ENCODE measurements at regions not wholly inside any gene's neighbourhood (a gene's known extent, or its start where the extent isn't known, plus 50 kb on each side); places are given as distances from the start of the nearest gene placed in this dataset.
"Not testable (repeated sequence)": the region's sequence is repeated elsewhere in the genome, so short reads cannot be mapped to it uniquely, and the experiment has no call there.

GRCh38 chr12:5272018-5272785 lies 159.7 kb upstream of the NTF3 start:
- Histone ChIP-seq H3K27ac (ENCODE audit: low read length) (no peak overlapping the region), H3K4me1 (ENCODE audit: control insufficient read depth, insufficient read depth, low read length) (no peaks in the 10 kb centered on the region), H3K36me3 (ENCODE audit: control insufficient read depth, insufficient read depth, low read length) (no peaks in the 10 kb centered on the region), H3K9me3 (ENCODE audit: control insufficient read depth, insufficient read depth, low read length) (no peaks in the 10 kb centered on the region), H3K4me3 (ENCODE audit: low read length) (no peak overlapping the region), H3K27me3 (ENCODE audit: control insufficient read depth, insufficient read depth, low read length) (no peaks in the 10 kb centered on the region)
- no peak for DNase-seq (ENCODE audit: low read depth, low spot score)
- WGBS (ENCODE audit: insufficient coverage, insufficient read length) = no CpG with 5 or more reads among the region's 6 CpGs

- Histone ChIP-seq H3K27ac (ENCODE audit: low read length) (no peak overlapping the region), H3K36me3 (ENCODE audit: control insufficient read depth, insufficient read depth, low read length) (no peaks in the 10 kb centered on the region), H3K4me3 (ENCODE audit: low read length) (no peak overlapping the region), H3K27me3 (ENCODE audit: control insufficient read depth, insufficient read depth, low read length) (no peaks in the 10 kb centered on the region), H3K9me3 (ENCODE audit: control insufficient read depth, insufficient read depth, low read length) (no peaks in the 10 kb centered on the region), H3K4me1 (ENCODE audit: control insufficient read depth, insufficient read depth, low read length) (no peaks in the 10 kb centered on the region)
- no peak for DNase-seq (ENCODE audit: low read depth, low spot score)
- WGBS (ENCODE audit: insufficient coverage, insufficient read length) = no CpG with 5 or more reads among the region's 8 CpGs
Observed at GRCh38 chr12:5273709-5274108, 158.2 kb upstream of the NTF3 start.

GRCh38 chr12:5276327-5276880 lies 155.5 kb upstream of the NTF3 start:
- no CpG with 5 or more reads among the region's 4 CpGs for WGBS (ENCODE audit: insufficient coverage, insufficient read length)
- Histone ChIP-seq H3K36me3 (ENCODE audit: control insufficient read depth, insufficient read depth, low read length) (0 out of 2 replicates have a peak, but pooled peaks cover 4% of the 10 kb centered on the region), H3K27me3 (ENCODE audit: control insufficient read depth, insufficient read depth, low read length) (no peaks in the 10 kb centered on the region), H3K4me1 (ENCODE audit: control insufficient read depth, insufficient read depth, low read length) (no peaks in the 10 kb centered on the region), H3K4me3 (ENCODE audit: low read length) (no peak overlapping the region), H3K27ac (ENCODE audit: low read length) (no peak overlapping the region), H3K9me3 (ENCODE audit: control insufficient read depth, insufficient read depth, low read length) (no peaks in the 10 kb centered on the region)
- no peak for DNase-seq (ENCODE audit: low read depth, low spot score)

- Histone ChIP-seq H3K36me3 (ENCODE audit: control insufficient read depth, insufficient read depth, low read length) (0 out of 2 replicates have a peak, but pooled peaks cover 4% of the 10 kb centered on the region), H3K9me3 (ENCODE audit: control insufficient read depth, insufficient read depth, low read length) (no peaks in the 10 kb centered on the region), H3K27ac (ENCODE audit: low read length) (no peak overlapping the region), H3K27me3 (ENCODE audit: control insufficient read depth, insufficient read depth, low read length) (no peaks in the 10 kb centered on the region), H3K4me1 (ENCODE audit: control insufficient read depth, insufficient read depth, low read length) (no peaks in the 10 kb centered on the region), H3K4me3 (ENCODE audit: low read length) (no peak overlapping the region)
- no CpG with 5 or more reads among the region's 5 CpGs for WGBS (ENCODE audit: insufficient coverage, insufficient read length)
- DNase-seq (ENCODE audit: low read depth, low spot score) = no peak
Observed at GRCh38 chr12:5280086-5280485, 151.8 kb upstream of the NTF3 start.

- not testable (repeated sequence) for H3K27me3 ChIP-seq (ENCODE audit: control insufficient read depth, insufficient read depth, low read length); H3K4me1 ChIP-seq (ENCODE audit: control insufficient read depth, insufficient read depth, low read length); H3K9me3 ChIP-seq (ENCODE audit: control insufficient read depth, insufficient read depth, low read length); H3K27ac ChIP-seq (ENCODE audit: low read length); H3K36me3 ChIP-seq (ENCODE audit: control insufficient read depth, insufficient read depth, low read length); DNase-seq (ENCODE audit: low read depth, low spot score); H3K4me3 ChIP-seq (ENCODE audit: low read length)
- WGBS (ENCODE audit: insufficient coverage, insufficient read length) = no CpG with 5 or more reads among the region's 21 CpGs
Observed at GRCh38 chr12:5290368-5290767, 141.5 kb upstream of the NTF3 start.

GRCh38 chr12:5292651-5293050 lies 139.3 kb upstream of the NTF3 start:
- WGBS (ENCODE audit: insufficient coverage, insufficient read length) = no CpG with 5 or more reads among the region's 5 CpGs

GRCh38 chr12:5293773-5294172 lies 138.1 kb upstream of the NTF3 start:
- Histone ChIP-seq H3K27ac (ENCODE audit: low read length) (no peak overlapping the region), H3K9me3 (ENCODE audit: control insufficient read depth, insufficient read depth, low read length) (no peaks in the 10 kb centered on the region), H3K27me3 (ENCODE audit: control insufficient read depth, insufficient read depth, low read length) (no peaks in the 10 kb centered on the region), H3K4me3 (ENCODE audit: low read length) (no peak overlapping the region), H3K36me3 (ENCODE audit: control insufficient read depth, insufficient read depth, low read length) (no peaks in the 10 kb centered on the region), H3K4me1 (ENCODE audit: control insufficient read depth, insufficient read depth, low read length) (0 out of 2 replicates have a peak, but pooled peaks cover 2% of the 10 kb centered on the region)
- DNase-seq (ENCODE audit: low read depth, low spot score) = no peak
- WGBS (ENCODE audit: insufficient coverage, insufficient read length) = no CpG with 5 or more reads among the region's 2 CpGs

More at GRCh38 chr12:5292651-5293050, 139.3 kb upstream of the NTF3 start:
- 0 out of 2 replicates have a peak, but pooled peaks cover 1% of the 10 kb centered on the region for H3K4me1 ChIP-seq (ENCODE audit: control insufficient read depth, insufficient read depth, low read length)
- no peak overlapping the region for H3K4me3 ChIP-seq (ENCODE audit: low read length)
- no peaks in the 10 kb centered on the region for H3K36me3 ChIP-seq (ENCODE audit: control insufficient read depth, insufficient read depth, low read length)
- H3K9me3 ChIP-seq (ENCODE audit: control insufficient read depth, insufficient read depth, low read length) = no peaks in the 10 kb centered on the region
- DNase-seq (ENCODE audit: low read depth, low spot score) = no peak
- no peaks in the 10 kb centered on the region for H3K27me3 ChIP-seq (ENCODE audit: control insufficient read depth, insufficient read depth, low read length)
- no peak overlapping the region for H3K27ac ChIP-seq (ENCODE audit: low read length)

- H3K27me3 ChIP-seq (ENCODE audit: control insufficient read depth, insufficient read depth, low read length) = no peaks in the 10 kb centered on the region
- H3K9me3 ChIP-seq (ENCODE audit: control insufficient read depth, insufficient read depth, low read length) = no peaks in the 10 kb centered on the region
- no peaks in the 10 kb centered on the region for H3K36me3 ChIP-seq (ENCODE audit: control insufficient read depth, insufficient read depth, low read length)
- no peak overlapping the region for H3K27ac ChIP-seq (ENCODE audit: low read length)
- no peak for DNase-seq (ENCODE audit: low read depth, low spot score)
- no peak overlapping the region for H3K4me3 ChIP-seq (ENCODE audit: low read length)
- 0 out of 2 replicates have a peak, but pooled peaks cover 2% of the 10 kb centered on the region for H3K4me1 ChIP-seq (ENCODE audit: control insufficient read depth, insufficient read depth, low read length)
- WGBS (ENCODE audit: insufficient coverage, insufficient read length) = no CpG with 5 or more reads among the region's 11 CpGs
Observed at GRCh38 chr12:5294274-5295070, 137.4 kb upstream of the NTF3 start.

- no peak overlapping the region for H3K4me3 ChIP-seq (ENCODE audit: low read length)
- DNase-seq (ENCODE audit: low read depth, low spot score) = no peak
- no peaks in the 10 kb centered on the region for H3K27me3 ChIP-seq (ENCODE audit: control insufficient read depth, insufficient read depth, low read length)
- H3K36me3 ChIP-seq (ENCODE audit: control insufficient read depth, insufficient read depth, low read length) = no peaks in the 10 kb centered on the region
- H3K9me3 ChIP-seq (ENCODE audit: control insufficient read depth, insufficient read depth, low read length) = no peaks in the 10 kb centered on the region
- WGBS (ENCODE audit: insufficient coverage, insufficient read length) = no CpG with 5 or more reads among the region's 3 CpGs
- H3K27ac ChIP-seq (ENCODE audit: low read length) = no peak overlapping the region
- H3K4me1 ChIP-seq (ENCODE audit: control insufficient read depth, insufficient read depth, low read length) = 0 out of 2 replicates have a peak, but pooled peaks cover 2% of the 10 kb centered on the region
Observed at GRCh38 chr12:5295151-5295550, 136.8 kb upstream of the NTF3 start.

GRCh38 chr12:5295996-5296395 lies 135.9 kb upstream of the NTF3 start:
- H3K9me3 ChIP-seq (ENCODE audit: control insufficient read depth, insufficient read depth, low read length) = no peaks in the 10 kb centered on the region
- no peak overlapping the region for H3K27ac ChIP-seq (ENCODE audit: low read length)
- H3K4me1 ChIP-seq (ENCODE audit: control insufficient read depth, insufficient read depth, low read length) = 0 out of 2 replicates have a peak, but pooled peaks cover 2% of the 10 kb centered on the region
- WGBS (ENCODE audit: insufficient coverage, insufficient read length) = no CpG with 5 or more reads among the region's 2 CpGs
- H3K4me3 ChIP-seq (ENCODE audit: low read length) = no peak overlapping the region
- no peak for DNase-seq (ENCODE audit: low read depth, low spot score)
- no peaks in the 10 kb centered on the region for H3K27me3 ChIP-seq (ENCODE audit: control insufficient read depth, insufficient read depth, low read length)
- H3K36me3 ChIP-seq (ENCODE audit: control insufficient read depth, insufficient read depth, low read length) = no peaks in the 10 kb centered on the region

Measured in iPS DF 6.9 (cell line).